ENCODE measurements at regions not wholly inside any gene's neighbourhood (a gene's known extent, or its start where the extent isn't known, plus 50 kb on each side); places are given as distances from the start of the nearest gene placed in this dataset.

GRCh38 chr9:110125207-110125751 lies 82.7 kb downstream of the C9orf152 start:
- no peak for TF ChIP-seq CTCF (conservative IDR thresholded peaks at IDR 0.05)
- no peak for TF ChIP-seq ZFX (IDR thresholded peaks at IDR 0.05)
